ENCODE measurements at regions not wholly inside any gene's neighbourhood (a gene's known extent, or its start where the extent isn't known, plus 50 kb on each side); places are given as distances from the start of the nearest gene placed in this dataset.

- TF ChIP-seq CTCF (IDR thresholded peaks at IDR 0.05; ENCODE audit: low read depth, low read length): no peak
- Histone ChIP-seq H3K9me3 (ENCODE audit: low read depth) (no peaks in the 10 kb centered on the region), H3K4me3 (no peak overlapping the region), H3K4me1 (ENCODE audit: low read depth) (peaks cover 27% of the 10 kb centered on the region), H3K27me3 (no peaks in the 10 kb centered on the region), H3K27ac (no peak overlapping the region), H3K36me3 (no peaks in the 10 kb centered on the region)
- DNase-seq (ENCODE audit: low read depth in 1 of 2, low spot score in 1 of 2): no peak
Measured at GRCh38 chr2:8482432-8482831, 199.4 kb upstream of the ID2 start.

GRCh38 chr2:8484502-8485283 lies 197.2 kb upstream of the ID2 start:
- no peaks in the 10 kb centered on the region for H3K36me3 ChIP-seq
- TF ChIP-seq CTCF (IDR thresholded peaks at IDR 0.05; ENCODE audit: low read depth, low read length): no peak
- no peaks in the 10 kb centered on the region for H3K27me3 ChIP-seq
- DNase-seq (ENCODE audit: low read depth in 1 of 2, low spot score in 1 of 2): no peak
- H3K9me3 ChIP-seq (ENCODE audit: low read depth): no peaks in the 10 kb centered on the region
- H3K4me1 ChIP-seq (ENCODE audit: low read depth): peaks cover 16% of the 10 kb centered on the region
- no peak overlapping the region for H3K27ac ChIP-seq
- H3K4me3 ChIP-seq: no peak overlapping the region

- Histone ChIP-seq H3K9me3 (ENCODE audit: low read depth) (no peaks in the 10 kb centered on the region), H3K4me3 (no peak overlapping the region), H3K4me1 (ENCODE audit: low read depth) (peaks cover 5% of the 10 kb centered on the region), H3K27ac (no peak overlapping the region), H3K27me3 (no peaks in the 10 kb centered on the region), H3K36me3 (no peaks in the 10 kb centered on the region)
- TF ChIP-seq CTCF (IDR thresholded peaks at IDR 0.05; ENCODE audit: low read depth, low read length): no peak
- DNase-seq (ENCODE audit: low read depth in 1 of 2, low spot score in 1 of 2): no peak
Measured at GRCh38 chr2:8485736-8486135, 196.1 kb upstream of the ID2 start.

- Histone ChIP-seq H3K27ac (no peak overlapping the region), H3K36me3 (no peaks in the 10 kb centered on the region), H3K9me3 (ENCODE audit: low read depth) (no peaks in the 10 kb centered on the region), H3K27me3 (no peaks in the 10 kb centered on the region), H3K4me3 (no peak overlapping the region), H3K4me1 (ENCODE audit: low read depth) (peaks cover 1% of the 10 kb centered on the region)
- no peak for TF ChIP-seq CTCF (IDR thresholded peaks at IDR 0.05; ENCODE audit: low read depth, low read length)
- no peak for DNase-seq (ENCODE audit: low read depth in 1 of 2, low spot score in 1 of 2)
Measured at GRCh38 chr2:8486141-8486540, 195.7 kb upstream of the ID2 start.

GRCh38 chr2:8487461-8487932 lies 194.4 kb upstream of the ID2 start:
- Histone ChIP-seq H3K27ac (no peak overlapping the region), H3K9me3 (ENCODE audit: low read depth) (no peaks in the 10 kb centered on the region)

More at GRCh38 chr2:8487461-8487932, 194.4 kb upstream of the ID2 start:
- no peaks in the 10 kb centered on the region for H3K36me3 ChIP-seq
- H3K4me1 ChIP-seq (ENCODE audit: low read depth): no peaks in the 10 kb centered on the region
- H3K4me3 ChIP-seq: no peak overlapping the region
- no peaks in the 10 kb centered on the region for H3K27me3 ChIP-seq
- TF ChIP-seq CTCF (IDR thresholded peaks at IDR 0.05; ENCODE audit: low read depth, low read length): no peak
- DNase-seq (ENCODE audit: low read depth in 1 of 2, low spot score in 1 of 2): no peak
